ENCODE measurements at regions not wholly inside any gene's neighbourhood (a gene's known extent, or its start where the extent isn't known, plus 50 kb on each side); places are given as distances from the start of the nearest gene placed in this dataset.

- no peaks in the 10 kb centered on the region for H3K4me1 Mint-ChIP-seq (ENCODE audit: insufficient read depth, unreplicated experiment)
- ChIA-PET CTCF (no interaction called here), POLR2A (interaction anchor here (0.6 kb wide), 1 partner anchor 440 kb away, joined by 7 read pairs; no protein-coding TSS in a partner anchor)
- H3K27ac Mint-ChIP-seq (ENCODE audit: low read depth, unreplicated experiment), result no peak overlapping the region
- no peak for TF ChIP-seq CTCF (IDR thresholded peaks at IDR 0.05; ENCODE audit: unreplicated experiment)
- no peaks in the 10 kb centered on the region for H3K9me3 Mint-ChIP-seq (ENCODE audit: unreplicated experiment)
- no peak overlapping the region for H3K4me3 Mint-ChIP-seq (ENCODE audit: unreplicated experiment)
- DNase-seq (ENCODE audit: unreplicated experiment), result no peak
- no peaks in the 10 kb centered on the region for H3K36me3 Mint-ChIP-seq (ENCODE audit: insufficient read depth, unreplicated experiment)
- no TSS peak for BruUV-seq (replicated peaks)
- intact Hi-C loops (cut with micrococcal nuclease), result no loop called here
- no peaks in the 10 kb centered on the region for H3K27me3 Mint-ChIP-seq (ENCODE audit: insufficient read depth, unreplicated experiment)
Observed at GRCh38 chr6:88445188-88445965, 279.2 kb upstream of the CNR1 start.

GRCh38 chr6:88443554-88443953, 277.4 kb upstream of the CNR1 start:
- H3K4me3 Mint-ChIP-seq (ENCODE audit: unreplicated experiment), result no peak overlapping the region
- no TSS peak for BruUV-seq (replicated peaks)
- DNase-seq (ENCODE audit: unreplicated experiment), result no peak
- TF ChIP-seq CTCF (IDR thresholded peaks at IDR 0.05; ENCODE audit: unreplicated experiment), result no peak
- H3K27me3 Mint-ChIP-seq (ENCODE audit: insufficient read depth, unreplicated experiment), result no peaks in the 10 kb centered on the region
- H3K9me3 Mint-ChIP-seq (ENCODE audit: unreplicated experiment), result no peaks in the 10 kb centered on the region
- H3K4me1 Mint-ChIP-seq (ENCODE audit: insufficient read depth, unreplicated experiment), result no peaks in the 10 kb centered on the region
- no peak overlapping the region for H3K27ac Mint-ChIP-seq (ENCODE audit: low read depth, unreplicated experiment)
- ChIA-PET POLR2A (no interaction called here), CTCF (interaction anchor here (0.8 kb wide), 1 partner anchor 26 kb away, joined by 3 read pairs; no protein-coding TSS in a partner anchor)
- H3K36me3 Mint-ChIP-seq (ENCODE audit: insufficient read depth, unreplicated experiment), result no peaks in the 10 kb centered on the region
- intact Hi-C loops (cut with micrococcal nuclease), result no loop called here

GRCh38 chr6:88442737-88443136, 276.6 kb upstream of the CNR1 start:
- POLR2A ChIA-PET, result no interaction called here

GRCh38 chr6:88441346-88441745, 275.2 kb upstream of the CNR1 start:
- no TSS peak for BruUV-seq (replicated peaks)
- Mint-ChIP-seq H3K27me3 (ENCODE audit: insufficient read depth, unreplicated experiment) (no peaks in the 10 kb centered on the region), H3K27ac (ENCODE audit: low read depth, unreplicated experiment) (no peak overlapping the region), H3K9me3 (ENCODE audit: unreplicated experiment) (no peaks in the 10 kb centered on the region), H3K4me3 (ENCODE audit: unreplicated experiment) (no peak overlapping the region), H3K4me1 (ENCODE audit: insufficient read depth, unreplicated experiment) (no peaks in the 10 kb centered on the region), H3K36me3 (ENCODE audit: insufficient read depth, unreplicated experiment) (no peaks in the 10 kb centered on the region)
- POLR2A ChIA-PET, result no interaction called here
- CTCF ChIA-PET, result interaction anchor here (1.1 kb wide), 1 partner anchor 16 kb away, joined by 4 read pairs; no protein-coding TSS in a partner anchor
- TF ChIP-seq CTCF (IDR thresholded peaks at IDR 0.05; ENCODE audit: unreplicated experiment), result no peak
- intact Hi-C loops (cut with micrococcal nuclease), result no loop called here
- no peak for DNase-seq (ENCODE audit: unreplicated experiment)

More at GRCh38 chr6:88442737-88443136, 276.6 kb upstream of the CNR1 start:
- Mint-ChIP-seq H3K27ac (ENCODE audit: low read depth, unreplicated experiment) (no peak overlapping the region), H3K9me3 (ENCODE audit: unreplicated experiment) (no peaks in the 10 kb centered on the region), H3K4me1 (ENCODE audit: insufficient read depth, unreplicated experiment) (no peaks in the 10 kb centered on the region), H3K36me3 (ENCODE audit: insufficient read depth, unreplicated experiment) (no peaks in the 10 kb centered on the region), H3K4me3 (ENCODE audit: unreplicated experiment) (no peak overlapping the region), H3K27me3 (ENCODE audit: insufficient read depth, unreplicated experiment) (no peaks in the 10 kb centered on the region)
- intact Hi-C loops (cut with micrococcal nuclease), result no loop called here
- DNase-seq (ENCODE audit: unreplicated experiment), result no peak
- CTCF ChIA-PET, result no interaction called here
- no peak for TF ChIP-seq CTCF (IDR thresholded peaks at IDR 0.05; ENCODE audit: unreplicated experiment)
- no TSS peak for BruUV-seq (replicated peaks)
